Bone marrow (tissue), 2 donors: ENCODE measurements at regions not wholly inside any gene's neighbourhood (a gene's known extent, or its start where the extent isn't known, plus 50 kb on each side); places are given as distances from the start of the nearest gene placed in this dataset.
"Not testable (repeated sequence)": the region's sequence is repeated elsewhere in the genome, so short reads cannot be mapped to it uniquely, and the experiment has no call there.

ENCODE experiments used
- DNase-seq, 2 donors: peaks; one replicate each; lab custom pipeline; 2025; lab: John Stamatoyannopoulos, UW

DNA sequence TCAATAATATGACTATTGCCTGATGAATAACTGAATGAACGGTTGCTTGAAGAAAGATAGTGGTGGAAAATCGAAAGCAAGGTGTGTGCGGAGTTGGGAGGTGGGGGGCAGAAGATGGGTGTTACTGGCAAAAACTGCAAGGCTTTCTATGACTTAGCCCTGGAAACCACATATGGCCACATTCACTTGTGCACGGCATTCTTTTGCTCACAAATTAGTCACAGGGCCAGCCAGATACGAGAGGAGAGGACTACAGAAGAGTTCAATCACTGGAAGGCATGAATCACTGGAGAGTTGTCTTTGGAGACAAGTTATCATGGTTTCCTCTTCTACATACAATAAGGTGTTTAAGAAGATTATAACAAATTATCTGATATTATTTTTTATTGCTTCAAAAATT, 626.5 kb upstream of the CPEB2 start:
- DNase-seq: no peak

DNA sequence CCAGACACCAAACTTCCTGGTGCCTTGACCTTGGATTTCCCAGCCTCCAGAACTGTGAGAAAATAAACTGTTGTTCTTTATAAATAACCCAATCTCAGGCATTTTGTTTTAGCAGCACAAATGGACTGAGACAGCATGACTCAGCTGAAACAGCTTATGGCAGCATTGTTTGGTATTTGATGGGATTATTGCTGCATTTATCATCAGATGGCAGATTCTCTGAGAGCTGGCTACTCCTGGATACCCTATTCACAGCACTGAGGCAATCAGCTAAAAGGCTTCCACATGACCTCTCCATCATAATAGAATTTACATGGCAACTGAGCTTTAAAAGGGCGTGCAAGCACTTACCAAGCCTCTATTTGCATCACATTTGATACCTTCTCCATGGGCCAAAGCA, 623.1 kb upstream of the CPEB2 start:
- DNase-seq: no peak

DNA sequence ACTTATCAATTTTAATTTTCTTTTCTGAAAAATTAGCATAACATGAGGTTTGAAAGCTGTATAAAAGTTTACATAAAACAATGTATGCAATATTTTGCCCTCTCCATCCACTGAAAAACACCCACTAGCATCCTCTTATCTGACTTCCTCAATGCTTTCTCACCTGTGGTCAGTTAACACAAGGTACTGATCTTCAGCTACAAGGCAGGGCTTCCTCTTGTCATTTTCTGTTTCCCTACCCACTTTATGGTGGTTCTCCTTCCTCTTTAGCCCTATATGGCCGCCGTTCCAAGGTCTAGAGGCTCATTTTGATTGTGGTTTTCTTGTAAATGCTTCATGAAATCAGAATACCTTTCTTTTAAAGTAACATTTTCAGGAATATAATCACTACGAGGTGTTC, 618.6 kb upstream of the CPEB2 start:
- no peak for DNase-seq

DNA sequence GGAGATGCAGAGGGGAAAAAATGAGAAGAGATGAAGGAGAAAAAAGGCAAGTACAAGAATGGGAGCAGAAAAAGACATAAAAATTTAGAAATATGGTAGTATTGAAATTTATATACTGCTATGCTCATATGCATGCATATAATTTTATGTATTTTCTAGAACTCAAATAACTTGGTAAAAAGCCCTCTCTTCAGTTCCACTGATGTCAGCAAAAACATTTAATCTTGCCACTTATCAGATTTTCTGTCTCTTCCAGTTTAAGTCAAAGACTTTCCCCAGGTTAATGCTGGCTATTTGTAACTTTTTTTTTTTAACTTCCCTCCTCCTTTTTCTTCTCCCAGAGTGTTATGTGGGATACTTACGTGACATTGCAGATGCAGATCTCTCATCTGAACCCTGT, 617.5 kb upstream of the CPEB2 start:
- DNase-seq: no peak

DNA sequence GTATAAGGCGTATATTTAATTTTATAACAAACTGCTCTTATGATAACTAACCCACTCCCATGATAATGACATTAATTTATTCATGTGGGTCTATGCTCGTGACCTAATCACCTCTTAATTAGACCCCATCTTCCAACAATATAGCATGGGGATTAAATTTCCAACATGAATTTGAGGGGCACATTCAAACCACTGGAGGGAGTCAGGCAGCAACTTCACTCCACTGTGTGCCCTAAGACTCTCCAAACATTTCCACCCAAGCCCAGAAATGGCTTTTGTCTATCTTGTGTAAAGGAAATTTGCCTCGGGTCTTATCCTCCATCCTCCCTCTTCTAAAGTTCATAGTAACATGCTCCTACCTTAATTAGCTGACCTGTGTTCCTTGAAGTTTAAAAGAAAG, 616.1 kb upstream of the CPEB2 start:
- DNase-seq: no peak

DNA sequence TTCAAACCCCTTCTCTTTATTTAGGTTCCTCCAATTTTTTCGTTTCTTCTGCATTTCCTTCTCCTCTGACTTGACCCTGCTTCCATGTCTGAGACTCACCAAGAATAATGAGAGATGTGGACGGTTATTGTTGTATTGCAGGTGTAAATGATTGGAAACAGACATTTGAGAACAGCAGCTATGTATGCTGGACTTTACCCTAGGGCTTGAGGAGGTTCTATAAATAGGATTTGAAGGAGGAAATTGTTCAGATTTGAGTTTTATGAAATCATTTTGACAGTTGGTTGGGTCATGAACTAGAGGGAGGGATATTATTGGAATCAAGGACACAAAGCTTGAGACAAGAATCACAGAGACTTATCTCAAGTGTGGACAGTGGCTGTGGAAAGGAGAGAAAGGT, 614.6 kb upstream of the CPEB2 start:
- DNase-seq: no peak

DNA sequence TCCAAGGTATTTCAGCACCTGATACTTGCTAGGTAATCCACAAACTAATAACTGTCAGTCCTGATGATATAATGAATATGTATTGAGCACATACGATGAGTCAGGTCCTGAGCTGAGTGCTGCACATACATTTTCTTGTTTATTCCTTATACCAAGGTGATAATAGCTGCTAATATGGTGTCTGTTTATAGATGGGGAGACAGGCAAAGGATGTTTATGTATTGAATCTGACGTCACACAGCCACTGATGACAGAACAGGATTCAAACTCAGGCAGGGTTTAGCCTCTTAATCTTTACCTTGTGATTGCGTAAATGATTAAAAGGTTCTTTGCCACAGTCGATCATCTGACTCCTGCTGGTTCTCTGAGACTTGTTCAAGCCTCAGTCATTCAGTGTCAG, 609.9 kb upstream of the CPEB2 start:
- DNase-seq: no peak

DNA sequence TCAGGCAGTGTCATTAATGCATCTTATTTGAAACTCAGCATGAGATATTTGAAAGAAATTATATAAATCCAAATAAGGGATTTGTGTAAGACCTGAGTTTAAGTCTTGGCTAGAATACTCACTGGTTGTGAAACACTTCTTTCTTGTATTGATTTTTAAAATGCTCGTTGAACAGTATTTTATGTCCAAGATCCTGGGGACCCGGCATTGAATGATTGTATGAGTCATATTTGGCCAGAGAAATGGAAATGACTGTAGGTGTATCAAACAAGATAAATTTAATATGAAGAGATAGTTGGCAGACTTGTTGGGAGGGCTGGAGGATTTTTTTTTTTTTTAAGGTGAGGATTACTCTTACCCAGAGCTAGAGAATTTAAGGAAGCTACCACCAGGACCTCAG, 606.1 kb upstream of the CPEB2 start:
- DNase-seq: no peak

DNA sequence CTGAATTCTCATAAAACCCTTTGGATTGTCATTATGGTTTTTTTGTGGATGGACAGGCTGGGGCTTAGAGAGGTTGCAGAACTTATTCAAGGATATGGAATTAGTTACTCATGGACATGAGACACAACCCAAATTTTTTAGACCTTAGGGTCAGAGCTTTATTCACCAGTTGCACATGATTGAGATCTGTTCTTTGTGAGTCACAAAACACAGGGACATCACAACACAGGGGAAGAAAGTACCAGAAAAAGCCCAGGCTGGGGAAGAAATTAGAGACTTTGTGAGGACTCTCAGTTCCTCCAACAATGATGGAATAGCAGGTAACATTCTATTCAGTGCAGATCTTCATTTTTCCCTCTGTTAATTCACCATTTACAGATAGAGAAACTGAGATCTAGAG, 602.4 kb upstream of the CPEB2 start:
- DNase-seq: no peak

DNA sequence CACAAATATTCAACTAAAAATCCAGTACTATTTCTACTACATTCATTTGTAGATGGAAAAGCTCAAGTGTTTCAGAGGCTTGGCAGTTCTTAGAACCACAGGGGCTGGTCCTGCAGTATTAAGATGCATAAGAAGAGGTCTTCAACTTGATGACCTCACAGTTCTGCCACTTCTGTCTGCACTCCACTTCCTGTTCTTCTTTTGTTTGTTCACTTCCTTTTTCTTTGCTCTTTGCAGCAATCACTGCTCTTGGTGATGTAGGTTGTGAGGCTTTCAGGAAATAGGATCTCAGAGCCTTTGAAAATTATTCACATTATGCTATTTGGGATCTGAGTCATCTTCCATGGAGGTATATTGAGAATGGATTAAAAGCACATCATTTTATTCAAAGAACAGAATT, 602.0 kb upstream of the CPEB2 start:
- DNase-seq: no peak

DNA sequence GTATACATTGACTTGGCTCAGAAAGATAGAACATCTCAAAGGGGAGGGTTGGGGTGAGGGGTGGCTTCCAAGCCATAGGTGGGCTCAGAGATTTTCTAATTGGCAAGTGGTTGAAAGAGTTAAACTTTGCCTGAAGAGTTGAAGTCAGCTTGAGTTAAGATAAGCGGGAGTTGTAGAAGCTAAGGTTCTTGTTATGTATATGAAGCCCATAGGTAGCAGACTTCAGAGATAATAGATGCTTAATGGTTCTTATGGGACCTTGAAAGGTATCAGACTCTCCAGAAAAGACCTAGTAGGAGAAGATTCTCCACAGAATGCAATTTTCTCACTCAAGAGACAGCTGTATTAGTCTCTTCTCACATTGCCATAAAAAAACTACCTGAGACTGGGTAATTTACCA, 599.1 kb upstream of the CPEB2 start:
- DNase-seq: no peak

DNA sequence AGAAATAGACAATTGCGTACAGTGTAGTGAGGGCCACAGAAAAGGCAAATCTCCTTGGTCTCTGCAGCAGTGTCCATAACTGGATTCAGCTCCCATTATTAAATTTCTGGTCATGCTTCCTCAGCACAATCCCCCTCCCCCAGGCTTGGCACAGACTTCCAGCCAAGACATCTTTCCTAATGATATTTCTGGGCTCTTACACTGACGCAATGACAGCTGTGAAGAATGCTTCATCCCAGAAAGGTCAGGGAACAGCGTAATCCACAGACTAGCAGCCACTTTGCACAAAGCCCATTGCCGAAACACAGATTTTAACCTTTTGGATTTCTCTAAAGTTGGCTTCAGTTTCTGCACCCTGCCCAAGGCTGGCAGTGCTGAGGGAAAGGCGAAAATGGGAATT, 597.6 kb upstream of the CPEB2 start:
- DNase-seq: no peak

DNA sequence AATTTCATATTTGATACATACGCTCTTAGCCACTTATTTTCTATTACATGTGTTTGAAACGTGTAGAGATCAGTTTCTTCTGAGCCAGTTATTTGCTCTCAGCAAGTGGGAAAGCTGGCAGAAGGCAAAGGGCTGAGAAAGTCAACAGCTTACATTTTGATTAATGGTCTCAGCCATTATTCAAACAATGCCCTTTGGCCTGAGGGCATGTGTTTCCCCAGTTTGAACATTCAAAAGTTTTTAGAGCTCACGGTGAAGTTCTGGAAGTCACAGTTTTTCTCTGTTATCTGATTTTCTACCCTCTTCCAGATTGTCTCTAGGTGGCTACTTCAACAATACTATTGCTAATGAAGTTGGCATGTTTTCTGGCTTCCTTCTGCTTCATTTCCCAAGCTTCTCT, 591.8 kb upstream of the CPEB2 start:
- no peak for DNase-seq

DNA sequence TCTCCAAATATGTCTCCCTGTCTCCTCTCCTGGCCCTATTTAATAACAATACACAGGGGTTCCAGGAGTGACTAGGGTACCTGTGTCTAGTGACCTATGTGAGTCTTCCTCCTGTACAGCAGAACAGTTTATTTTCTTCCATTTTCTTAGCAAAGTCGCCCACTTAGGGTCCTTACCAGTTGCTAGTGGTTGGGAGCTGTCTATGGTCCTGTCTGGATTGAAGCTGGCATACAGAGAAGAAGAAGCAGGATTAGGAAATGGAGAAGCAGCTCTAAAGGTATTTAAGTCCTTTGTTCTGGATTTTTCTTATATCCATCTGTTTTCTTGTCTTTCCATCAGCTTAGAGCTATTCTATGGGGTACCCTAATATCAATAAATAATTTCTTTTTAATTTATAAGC, 587.1 kb upstream of the CPEB2 start:
- DNase-seq: no peak

DNA sequence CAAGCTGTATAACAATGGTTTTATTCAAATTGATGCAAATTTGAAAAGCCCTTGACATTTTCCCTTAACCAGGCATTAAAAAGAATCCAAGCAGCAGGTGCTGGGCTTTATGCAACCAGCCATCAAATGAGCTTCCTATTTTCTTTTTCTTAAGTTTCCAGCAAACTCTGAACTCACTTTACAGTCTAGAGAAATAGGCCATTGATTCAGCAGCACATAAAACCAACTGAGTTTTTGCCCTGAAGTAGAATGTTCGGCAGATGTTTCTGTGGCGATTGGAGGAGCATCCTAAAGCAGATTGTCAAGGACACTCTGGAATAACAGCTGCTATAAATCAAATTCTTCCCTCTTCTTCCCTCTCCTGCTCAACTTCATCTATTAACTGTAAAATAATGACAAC, 582.8 kb upstream of the CPEB2 start:
- no peak for DNase-seq

DNA sequence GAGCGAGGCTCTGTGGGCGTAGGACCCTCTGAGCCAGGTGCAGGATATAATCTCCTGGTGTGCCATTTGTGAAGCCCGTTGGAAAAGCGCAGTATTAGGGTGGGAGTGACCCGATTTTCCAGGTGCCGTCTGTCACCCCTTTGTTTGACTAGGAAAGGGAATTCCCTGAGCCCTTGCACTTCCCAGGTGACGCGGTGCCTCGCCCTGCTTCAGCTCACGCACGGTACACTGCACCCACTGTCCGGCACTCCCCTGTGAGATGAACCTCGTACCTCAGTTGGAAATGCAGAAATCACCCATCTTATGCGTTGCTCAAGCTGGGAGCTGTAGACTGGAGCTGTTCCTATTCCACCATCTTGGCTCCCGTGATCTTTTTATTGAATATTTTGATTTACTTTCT, 576.0 kb upstream of the CPEB2 start:
- not testable (repeated sequence) for DNase-seq

DNA sequence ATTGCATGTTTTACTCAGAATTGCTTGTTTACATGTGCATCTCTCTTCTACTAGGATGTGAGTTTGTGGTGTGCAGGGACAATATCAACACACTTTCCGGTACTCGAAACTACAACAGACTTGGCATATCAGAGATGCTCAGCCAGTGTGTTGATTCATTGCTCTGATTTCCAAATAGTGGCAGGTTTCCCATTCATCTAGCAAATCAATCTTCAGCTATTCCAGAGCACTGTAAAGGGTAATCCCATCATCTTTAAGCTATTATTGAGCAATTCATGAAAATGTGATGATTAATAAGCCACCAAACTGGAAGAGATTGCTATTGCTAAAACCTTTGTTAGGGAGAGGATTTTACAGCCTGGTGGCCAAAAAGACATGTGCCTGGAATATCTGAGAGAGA, 574.2 kb upstream of the CPEB2 start:
- DNase-seq: no peak

DNA sequence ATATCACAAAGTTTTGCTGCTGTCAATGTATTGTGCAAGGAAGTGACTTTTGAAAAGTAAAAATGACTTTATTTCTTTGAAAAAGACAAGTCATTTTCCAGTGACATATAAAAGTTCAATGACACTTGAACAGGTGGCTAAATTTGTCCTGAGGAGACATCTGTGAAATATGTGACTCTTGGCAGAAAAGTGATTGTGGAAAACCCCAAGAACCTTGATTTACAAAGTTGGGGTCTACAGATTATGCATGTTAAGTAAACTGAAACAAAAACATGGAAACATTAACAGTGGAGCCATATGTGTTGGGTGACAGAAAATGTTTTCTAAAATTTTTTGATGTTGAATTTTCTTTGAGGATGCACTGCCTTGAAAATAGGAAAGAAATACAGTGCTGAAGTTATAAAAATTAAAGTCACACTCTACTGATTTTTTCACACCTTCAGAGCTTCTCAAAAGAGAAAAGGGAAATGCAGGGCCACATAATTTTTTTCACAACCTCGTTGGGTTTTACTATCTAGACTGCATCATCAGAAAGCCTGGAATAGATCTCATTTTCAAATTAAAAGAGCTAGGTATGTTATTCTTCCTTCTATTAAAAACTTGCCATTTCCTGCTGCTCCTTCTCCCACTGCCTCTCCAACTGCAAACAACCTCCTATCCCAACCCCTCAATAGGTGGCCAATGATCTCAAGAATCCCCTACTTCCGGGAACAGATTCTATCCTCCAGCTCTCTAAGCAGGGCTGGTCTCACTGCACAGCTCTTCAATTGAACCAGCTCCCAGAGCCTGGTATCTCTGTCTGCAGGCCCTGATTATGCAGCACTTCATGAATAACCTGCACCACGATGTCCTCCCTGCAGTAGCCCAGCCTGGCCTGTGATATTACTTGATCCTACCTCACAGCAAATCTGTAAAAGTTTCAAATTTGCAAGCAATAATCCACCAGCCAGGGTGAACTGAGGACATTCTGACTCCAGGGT, 570.8 kb upstream of the CPEB2 start:
- no peak for DNase-seq

DNA sequence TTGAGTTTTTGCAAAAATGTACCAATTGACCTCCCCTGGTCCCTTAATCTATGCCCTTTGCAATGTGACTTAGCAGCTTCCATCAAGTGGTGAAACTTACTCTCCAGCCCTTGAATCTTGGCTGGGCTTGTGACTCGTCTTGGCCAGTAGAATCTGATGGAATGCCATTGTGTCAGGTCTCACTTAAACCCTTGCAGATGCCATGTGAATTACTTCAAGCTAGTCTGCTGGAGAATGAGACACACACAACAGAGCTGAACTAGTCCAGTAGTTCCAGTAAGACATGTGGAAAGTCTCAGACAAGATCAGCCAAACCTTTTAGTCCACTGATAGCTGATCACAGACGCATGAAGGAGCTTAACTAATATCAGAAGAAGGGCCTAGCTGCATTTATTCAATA, 567.8 kb upstream of the CPEB2 start:
- DNase-seq: no peak

DNA sequence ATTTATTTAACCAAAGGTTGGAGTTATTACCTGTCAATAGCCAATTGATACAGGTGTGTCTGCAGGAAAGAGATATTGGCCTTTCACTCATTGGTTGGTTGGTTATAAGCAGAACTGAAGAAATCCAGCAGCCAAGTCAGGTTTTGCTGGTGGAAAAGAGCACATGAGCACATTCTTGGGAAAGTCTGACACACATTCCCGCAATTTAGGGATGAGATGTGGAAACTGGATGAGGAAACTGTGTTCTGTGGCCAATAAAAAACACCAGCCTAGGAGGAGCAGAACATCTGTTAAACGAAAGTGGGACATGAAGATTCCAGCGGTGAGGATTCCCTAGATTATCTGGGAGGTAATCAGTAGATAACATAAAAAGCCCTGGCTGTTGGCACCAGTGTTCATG, 567.4 kb upstream of the CPEB2 start:
- DNase-seq: no peak

DNA sequence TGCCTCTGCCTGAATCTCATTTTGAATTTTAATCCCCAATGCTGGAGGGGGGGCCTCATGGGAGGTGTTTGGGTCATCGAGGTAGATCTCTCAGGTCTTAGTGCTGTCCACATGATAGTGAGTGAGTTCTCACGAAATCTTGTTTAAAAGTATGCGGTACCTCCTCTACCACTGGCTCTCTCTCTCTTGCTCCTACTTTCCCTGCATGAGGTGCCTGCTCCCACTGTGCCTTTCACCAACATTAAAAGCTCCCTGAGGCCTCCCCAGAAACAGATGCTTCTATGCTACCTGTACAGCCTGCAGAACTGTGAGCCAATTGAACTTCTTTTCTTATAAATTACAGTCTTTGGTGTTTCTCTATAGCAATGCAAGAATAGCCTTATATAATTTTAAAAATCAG, 560.7 kb upstream of the CPEB2 start:
- DNase-seq: no peak

DNA sequence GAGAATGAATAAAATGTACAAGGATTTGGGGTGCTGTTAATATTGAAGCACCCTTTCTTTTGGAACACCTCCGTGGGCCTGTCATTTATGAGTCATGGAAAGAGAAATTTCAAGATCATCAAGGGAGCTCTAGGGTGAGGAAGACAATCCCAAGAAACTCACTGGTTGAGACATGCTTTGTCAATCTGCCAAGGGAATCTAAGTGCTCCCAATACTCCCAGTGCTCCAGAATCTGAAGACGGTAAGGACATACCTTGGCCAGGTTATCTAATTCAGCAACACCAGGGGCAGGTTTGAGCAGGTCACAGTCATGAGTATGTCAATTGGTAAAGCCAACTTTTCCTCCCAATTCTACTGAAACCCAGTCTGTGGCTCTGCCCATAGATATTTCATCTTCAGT, 556.4 kb upstream of the CPEB2 start:
- DNase-seq: peak in 1 of 2 donors; percentile 2

DNA sequence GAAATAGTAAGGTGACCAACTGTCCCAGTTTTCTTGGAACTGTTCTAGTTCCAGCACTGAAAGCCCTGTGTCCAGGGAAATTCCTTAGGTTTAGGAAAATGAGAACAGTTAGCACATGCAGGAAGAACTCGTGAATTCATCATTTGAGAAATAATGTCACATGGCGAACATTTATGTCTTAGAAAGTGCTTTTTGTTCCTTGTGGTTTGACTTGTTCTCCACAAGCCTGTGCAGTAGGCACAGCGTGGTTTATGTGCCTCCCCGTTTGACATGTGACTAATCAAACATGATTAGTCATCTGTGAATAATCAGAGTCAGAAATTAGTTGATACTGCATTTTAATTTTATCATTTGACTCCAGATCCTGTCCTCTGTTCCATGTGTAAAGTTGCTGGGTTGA, 556.0 kb upstream of the CPEB2 start:
- DNase-seq: no peak

DNA sequence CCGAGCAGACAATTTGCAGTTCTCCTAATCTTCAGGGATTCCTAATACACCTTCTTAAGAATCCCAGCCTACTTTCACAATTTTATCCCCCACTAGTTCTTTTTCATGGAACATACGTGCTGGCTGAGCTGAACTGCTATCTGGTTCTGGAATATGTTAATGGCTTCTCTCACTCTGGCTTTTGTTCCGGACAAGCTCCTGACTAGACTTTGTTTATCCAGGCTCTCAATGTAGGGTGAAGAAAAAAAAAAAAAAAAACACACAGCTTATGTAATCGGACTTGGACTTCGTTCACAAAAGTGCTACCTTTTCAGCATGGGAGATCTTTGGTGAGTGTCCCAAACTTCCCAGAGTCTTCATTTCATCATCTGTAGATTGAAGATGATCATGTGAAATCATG, 555.4 kb upstream of the CPEB2 start:
- DNase-seq: no peak
